RPMI7951 (cell line): ENCODE measurements at regions not wholly inside any gene's neighbourhood (a gene's known extent, or its start where the extent isn't known, plus 50 kb on each side); places are given as distances from the start of the nearest gene placed in this dataset.
A peak's percentile ranks its signal among the peaks of the same experiment; 100 is the strongest.
"Not testable (repeated sequence)": the region's sequence is repeated elsewhere in the genome, so short reads cannot be mapped to it uniquely, and the experiment has no call there.

ENCODE experiments used
- DNase-seq: peaks from one replicate; pipeline ENCODE4 v3.0.0-alpha.2; 2012; ENCODE audit warnings: low read depth

DNA sequence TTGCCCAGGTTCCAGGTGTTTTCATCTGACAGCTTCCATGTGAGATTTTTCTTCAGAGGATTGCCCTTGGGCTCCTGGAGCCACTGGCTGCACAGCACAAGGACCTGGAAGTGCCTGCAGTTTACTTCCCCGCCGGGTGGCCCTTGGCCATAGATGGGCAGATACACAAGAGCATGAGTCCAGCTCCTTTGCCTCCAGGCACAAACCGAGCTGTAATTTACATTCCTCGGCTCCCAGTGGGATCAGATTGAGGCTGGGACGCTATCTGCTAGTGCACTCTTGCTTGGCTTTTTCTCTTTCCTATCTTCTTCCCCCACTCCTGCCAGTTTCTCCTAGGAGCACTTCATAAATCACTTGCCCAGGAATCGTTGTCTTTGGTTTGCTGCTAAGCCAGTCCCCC lies 85.4 kb upstream of the RALY start:
- peak; percentile 90 for DNase-seq

GRCh38 chr20:33908868-33909267 lies 84.8 kb upstream of the RALY start:
- no peak for DNase-seq

DNA sequence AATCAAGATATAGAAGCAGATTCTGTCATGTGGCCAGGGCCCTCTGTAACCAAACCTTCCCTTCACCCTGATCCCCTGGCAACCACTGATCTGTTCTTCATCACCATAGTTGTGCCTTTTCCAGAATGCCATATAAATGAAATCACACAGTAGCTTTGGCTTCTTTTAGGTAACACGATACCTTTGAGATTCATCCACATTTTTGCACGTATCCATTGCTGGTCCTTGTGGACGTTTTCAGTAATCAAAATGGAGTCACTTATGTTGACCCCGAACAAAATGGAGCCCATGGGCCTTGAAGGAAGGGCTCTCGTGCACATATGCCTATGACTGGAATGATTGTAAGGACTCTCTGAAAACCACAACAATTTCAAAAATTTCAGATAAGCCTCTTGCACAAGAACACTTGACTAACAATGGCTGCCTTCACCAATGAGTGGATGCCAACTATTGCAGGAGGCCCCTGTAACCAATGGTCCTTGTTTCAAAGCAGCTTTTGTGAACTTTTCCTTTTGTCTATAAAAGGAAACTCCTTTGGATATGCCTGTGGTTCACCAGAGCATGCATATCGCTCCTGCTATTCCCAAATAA lies 84.3 kb upstream of the RALY start:
- DNase-seq: peak; percentile 96

- DNase-seq: no peak
Measured at GRCh38 chr20:33910056-33910455, 83.7 kb upstream of the RALY start.

DNA sequence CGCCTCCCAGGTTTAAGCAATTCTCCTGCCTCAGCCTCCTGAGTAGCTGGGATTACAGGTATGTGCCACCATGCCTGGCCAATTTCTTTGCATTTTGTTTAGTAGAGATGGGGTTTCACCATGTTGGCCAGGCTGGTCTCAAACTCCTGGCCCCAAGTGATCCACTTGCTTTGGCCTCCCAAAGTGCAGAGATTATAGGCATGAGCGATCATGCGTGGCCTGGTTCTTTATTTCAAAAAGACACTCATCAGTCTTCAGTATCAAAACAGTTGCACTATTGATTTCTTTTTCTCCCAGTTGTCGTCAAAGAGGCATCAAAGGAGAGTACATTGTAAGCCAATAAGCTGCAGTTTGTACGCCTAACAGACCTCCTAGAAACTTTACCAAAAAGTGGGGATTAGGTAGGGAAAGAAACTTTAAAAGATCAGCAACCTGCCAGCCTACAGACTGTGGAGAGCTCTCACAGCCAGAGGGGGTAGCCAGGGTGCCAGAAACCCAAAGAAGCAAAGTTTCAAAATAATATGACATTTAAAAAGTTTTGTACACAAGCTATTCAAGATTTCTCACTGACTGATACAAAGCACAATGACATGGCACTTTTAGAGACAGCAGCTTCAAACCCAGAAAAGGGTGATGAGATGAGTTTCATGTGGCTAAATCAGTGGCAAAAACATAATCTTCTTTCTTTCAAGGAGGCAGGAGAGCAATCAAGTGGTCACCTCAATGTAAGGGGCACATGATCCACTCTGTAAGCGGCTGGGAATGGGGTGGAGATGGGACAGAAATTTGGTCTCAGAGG lies 83.0 kb upstream of the RALY start:
- no peak for DNase-seq

- peak; percentile 67 for DNase-seq
Measured at GRCh38 chr20:33914919-33915318, 78.8 kb upstream of the RALY start.

- peak; percentile 33 for DNase-seq
Measured at GRCh38 chr20:33915726-33916331, 77.9 kb upstream of the RALY start.

DNA sequence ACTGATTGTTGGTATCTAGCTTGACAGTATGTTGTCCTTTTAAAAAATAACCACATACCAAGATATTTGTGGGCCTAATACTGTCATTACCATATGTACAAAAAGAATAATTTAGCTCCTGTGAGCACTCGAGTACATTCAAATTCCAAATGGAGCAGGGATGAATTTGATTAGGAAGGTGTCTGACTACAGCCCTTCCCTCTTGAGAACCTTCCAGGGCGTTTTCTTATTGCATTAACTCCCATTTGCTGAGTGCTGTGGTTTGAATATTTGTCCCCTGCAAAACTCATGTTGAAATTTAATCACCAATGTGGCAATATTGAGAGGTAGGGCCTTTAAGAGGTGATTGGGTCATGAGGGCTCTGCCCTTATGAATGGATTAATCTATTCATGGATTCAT lies 76.9 kb upstream of the RALY start:
- no peak for DNase-seq

DNA sequence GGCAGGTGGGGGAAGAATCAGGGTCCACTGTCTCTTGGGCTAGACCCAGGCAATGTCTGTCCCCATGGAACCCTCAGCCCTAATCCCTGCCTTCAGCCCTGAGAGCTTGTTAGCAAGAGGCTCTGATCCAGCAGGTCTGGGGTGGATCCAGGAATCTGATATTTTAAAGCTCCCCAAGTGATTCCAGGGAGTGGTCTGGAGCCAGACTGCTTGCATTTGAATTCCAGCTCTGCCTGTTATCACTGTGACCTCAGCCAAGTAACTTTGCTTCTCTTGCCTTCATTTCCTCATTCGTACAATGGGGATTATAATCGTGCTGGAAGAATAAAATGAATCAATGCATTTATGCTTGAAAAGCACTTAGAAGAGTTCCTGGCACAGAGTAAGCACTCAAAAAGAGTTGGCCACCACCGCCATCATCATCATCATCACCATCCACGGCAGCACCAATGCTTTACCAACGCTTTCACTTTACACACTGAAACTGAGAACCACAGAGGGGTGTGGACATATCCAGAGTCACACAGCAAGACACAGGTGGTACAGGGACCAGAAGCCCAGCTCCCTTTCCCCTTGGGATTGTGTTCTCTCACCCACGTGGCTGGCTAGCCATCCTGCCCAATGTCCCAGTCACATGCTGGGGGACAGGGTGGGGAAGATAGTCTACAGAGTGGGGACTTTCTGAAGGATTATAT lies 75.7 kb upstream of the RALY start:
- DNase-seq: no peak

- no peak for DNase-seq
Measured at GRCh38 chr20:33918662-33919061, 75.0 kb upstream of the RALY start.

DNA sequence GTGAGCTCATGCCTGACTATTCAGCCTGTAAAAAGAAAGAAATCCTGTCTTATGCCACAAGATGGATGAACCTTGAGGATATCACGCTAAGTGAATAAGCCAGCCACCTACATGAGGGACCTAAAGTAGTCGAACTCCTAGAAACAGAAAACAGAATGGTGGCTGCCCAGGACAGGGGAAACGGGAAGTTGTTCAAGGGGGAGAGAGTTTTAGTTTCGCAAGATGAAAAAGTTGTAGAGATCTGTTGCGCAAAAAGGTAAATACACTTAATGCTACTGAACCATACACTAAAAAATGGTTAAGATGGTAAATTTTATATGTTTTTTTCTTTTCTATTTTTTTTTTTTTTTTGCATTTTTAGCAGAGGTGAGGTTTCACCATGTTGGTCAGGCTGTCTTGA lies 74.1 kb upstream of the RALY start:
- DNase-seq: no peak

DNA sequence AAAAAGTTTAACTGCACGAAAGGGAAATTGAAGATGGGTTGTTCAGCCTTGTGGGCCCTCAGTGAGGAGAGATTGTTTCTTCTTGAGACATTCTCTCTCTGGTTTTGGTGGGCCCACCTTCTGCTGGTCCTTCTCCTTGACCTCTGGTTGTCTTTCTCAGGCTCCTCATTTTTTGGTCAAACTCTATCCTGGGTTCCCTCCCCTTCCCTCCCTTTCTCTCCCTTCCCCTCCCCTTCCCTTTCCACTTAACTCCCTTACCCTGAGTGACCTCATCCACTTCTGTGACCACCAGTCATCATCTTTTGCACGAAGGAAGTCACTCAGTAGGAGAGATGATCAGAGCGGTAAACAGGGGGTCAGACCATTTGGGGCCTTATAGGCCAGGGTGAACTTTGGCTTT lies 71.5 kb upstream of the RALY start:
- no peak for DNase-seq

DNA sequence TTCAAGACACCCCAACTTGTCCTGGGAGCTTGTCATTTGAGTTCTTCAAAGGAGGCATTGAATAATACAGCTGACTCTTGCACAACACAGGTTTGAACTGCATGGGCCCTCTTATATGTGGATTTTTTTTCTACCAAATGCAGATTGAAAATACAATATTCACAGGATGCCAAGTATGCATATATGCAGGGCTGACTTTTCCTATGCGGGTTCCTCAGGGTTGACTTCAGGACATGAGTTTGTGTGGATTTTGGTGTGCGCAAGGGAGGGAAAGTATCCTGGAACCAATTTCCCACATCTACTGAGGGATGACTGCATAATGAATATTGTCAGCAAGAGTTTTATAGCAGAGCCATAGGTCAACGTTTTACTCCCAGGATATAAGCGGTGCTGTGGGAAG lies 70.0 kb upstream of the RALY start:
- no peak for DNase-seq

GRCh38 chr20:33925867-33926266 lies 67.8 kb upstream of the RALY start:
- DNase-seq: no peak

DNA sequence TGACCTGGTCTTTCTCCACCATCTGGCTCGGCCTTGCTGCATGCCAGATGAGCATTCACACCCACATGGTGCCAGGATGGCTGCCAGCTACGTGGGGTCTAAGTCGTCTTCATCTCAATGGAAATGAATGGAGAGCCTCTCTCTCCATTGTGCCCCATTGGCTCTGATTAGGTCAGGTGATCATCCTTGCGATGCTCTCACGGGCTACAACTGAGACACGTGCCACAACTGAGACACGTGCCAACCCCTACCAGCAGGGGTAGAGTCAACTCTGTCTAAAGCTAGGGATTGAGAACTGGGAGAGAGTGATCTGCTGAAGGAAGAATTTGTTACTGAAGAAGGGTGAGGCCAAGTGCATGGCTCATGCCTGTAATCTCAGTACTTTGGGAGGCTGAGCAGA lies 67.3 kb upstream of the RALY start:
- DNase-seq: no peak

- no peak for DNase-seq
Measured at GRCh38 chr20:33927724-33928123, 66.0 kb upstream of the RALY start.

GRCh38 chr20:33929917-33930316 lies 63.8 kb upstream of the RALY start:
- no peak for DNase-seq

DNA sequence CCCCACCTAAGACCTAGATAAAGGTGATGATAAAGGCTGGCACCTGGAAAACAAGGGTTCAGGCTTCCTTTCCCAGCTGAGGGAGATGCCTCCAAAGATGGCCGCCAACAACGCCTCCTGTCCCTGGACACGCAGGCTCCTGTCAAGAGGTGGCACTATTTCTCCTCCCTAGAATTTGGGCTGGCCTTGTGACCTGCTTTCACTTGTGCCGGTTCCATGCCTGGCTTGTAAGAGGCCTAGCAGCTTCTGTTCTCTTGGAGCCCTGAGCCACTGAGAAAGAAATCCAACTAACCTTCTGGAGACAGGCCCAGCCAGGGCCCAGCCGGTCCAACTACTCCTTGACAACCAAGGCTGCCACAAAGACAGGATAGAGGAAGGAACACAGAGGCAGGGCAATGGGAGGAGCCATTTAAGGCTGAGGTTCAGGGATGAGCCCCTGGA lies 60.2 kb upstream of the RALY start:
- peak; percentile 76 for DNase-seq

GRCh38 chr20:33936656-33937055 lies 57.1 kb upstream of the RALY start:
- DNase-seq: no peak

DNA sequence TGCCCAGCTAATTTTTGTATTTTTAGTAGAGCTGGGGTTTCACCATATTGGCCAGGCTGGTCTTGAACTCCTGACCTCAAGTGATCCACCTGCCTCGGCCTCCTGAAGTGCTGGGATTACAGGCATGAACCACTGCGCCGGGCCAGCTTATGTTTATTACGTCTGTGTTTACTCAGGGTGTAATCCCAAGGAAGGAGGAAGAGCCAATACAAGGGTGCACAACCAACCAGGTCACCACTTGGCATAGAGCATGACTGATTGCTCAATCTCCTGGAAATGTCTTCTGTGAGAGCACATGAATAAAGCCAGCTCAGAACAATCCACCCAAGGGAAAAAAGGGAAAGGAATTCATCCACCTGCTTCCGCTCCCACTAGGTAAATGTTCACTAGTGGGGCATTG lies 54.7 kb upstream of the RALY start:
- not testable (repeated sequence) for DNase-seq

DNA sequence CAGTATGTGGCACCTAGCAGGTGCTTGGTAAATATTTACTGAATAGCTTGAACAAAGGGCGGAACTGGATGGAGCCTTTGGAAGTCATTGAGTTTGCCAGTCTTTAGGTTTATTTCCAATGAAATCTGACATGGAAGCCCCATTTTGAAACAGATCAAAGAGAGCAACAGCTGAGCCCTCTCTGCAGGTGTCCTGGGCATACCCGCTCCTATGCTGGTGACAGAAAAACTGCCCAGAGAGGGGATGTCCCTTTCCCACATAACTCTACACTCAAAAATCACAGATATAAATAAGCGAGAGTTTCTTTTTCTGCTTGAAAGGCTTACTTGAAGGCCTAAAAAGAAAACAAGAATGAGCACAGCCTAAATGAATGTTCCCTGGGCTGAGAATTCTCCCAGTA lies 53.0 kb upstream of the RALY start:
- DNase-seq: no peak
